Cerebellar cortex (tissue), 1 donor: ENCODE measurements at regions not wholly inside any gene's neighbourhood (a gene's known extent, or its start where the extent isn't known, plus 50 kb on each side); places are given as distances from the start of the nearest gene placed in this dataset.

ENCODE experiments used
- DNase-seq: peaks from one replicate; pipeline ENCODE4 v3.0.0-alpha.2; 2015; ENCODE audit warnings: low spot score

- no peak for DNase-seq
Measured at GRCh38 chr18:6609666-6610264, 119.8 kb upstream of the ARHGAP28 start.

GRCh38 chr18:6610466-6610865 is 119.0 kb upstream of the ARHGAP28 start:
- no peak for DNase-seq

- DNase-seq, result no peak
Measured at GRCh38 chr18:6613581-6613980, 115.9 kb upstream of the ARHGAP28 start.

- DNase-seq, result no peak
Measured at GRCh38 chr18:6614952-6615351, 114.6 kb upstream of the ARHGAP28 start.

- no peak for DNase-seq
Measured at GRCh38 chr18:6616981-6617380, 112.5 kb upstream of the ARHGAP28 start.

- DNase-seq, result no peak
Measured at GRCh38 chr18:6621437-6621836, 108.1 kb upstream of the ARHGAP28 start.

GRCh38 chr18:6623278-6623677 is 106.2 kb upstream of the ARHGAP28 start:
- DNase-seq, result no peak

GRCh38 chr18:6624271-6624660 is 105.2 kb upstream of the ARHGAP28 start:
- DNase-seq, result no peak

GRCh38 chr18:6624661-6625311 is 104.7 kb upstream of the ARHGAP28 start:
- no peak for DNase-seq

- DNase-seq, result no peak
Measured at GRCh38 chr18:6625481-6625880, 104.0 kb upstream of the ARHGAP28 start.

GRCh38 chr18:6626457-6626856 is 103.1 kb upstream of the ARHGAP28 start:
- no peak for DNase-seq

- no peak for DNase-seq
Measured at GRCh38 chr18:6627645-6628044, 101.9 kb upstream of the ARHGAP28 start.

GRCh38 chr18:6628187-6628586 is 101.3 kb upstream of the ARHGAP28 start:
- DNase-seq, result no peak

GRCh38 chr18:6629635-6630140 is 99.8 kb upstream of the ARHGAP28 start:
- no peak for DNase-seq

GRCh38 chr18:6633310-6633709 is 96.2 kb upstream of the ARHGAP28 start:
- no peak for DNase-seq

- DNase-seq, result no peak
Measured at GRCh38 chr18:6636091-6636490, 93.4 kb upstream of the ARHGAP28 start.

GRCh38 chr18:6638447-6638846 is 91.1 kb upstream of the ARHGAP28 start:
- DNase-seq, result no peak

- DNase-seq, result no peak
Measured at GRCh38 chr18:6639305-6639704, 90.2 kb upstream of the ARHGAP28 start.

- no peak for DNase-seq
Measured at GRCh38 chr18:6644836-6645627, 84.5 kb upstream of the ARHGAP28 start.

GRCh38 chr18:6646801-6647200 is 82.7 kb upstream of the ARHGAP28 start:
- no peak for DNase-seq

- no peak for DNase-seq
Measured at GRCh38 chr18:6648581-6648980, 80.9 kb upstream of the ARHGAP28 start.

GRCh38 chr18:6649421-6650126 is 79.9 kb upstream of the ARHGAP28 start:
- DNase-seq, result no peak
